Right lobe of liver (tissue), 6 donors: ENCODE measurements at regions not wholly inside any gene's neighbourhood (a gene's known extent, or its start where the extent isn't known, plus 50 kb on each side); places are given as distances from the start of the nearest gene placed in this dataset.

Experiments
- ATAC-seq, 4 donors: fragments of 200-7000 bp; cut with Tn5 transposase; one replicate each; pipeline ENCODE4 v1.9.1; 2020; ENCODE audit warnings: mild to moderate bottlenecking in 4 of 4, moderate library complexity in 4 of 4
- DNase-seq, 3 donors: peaks; one replicate each; pipeline ENCODE4 v3.0.0-alpha.2; 2020
- H3K27ac ChIP-seq, 3 donors: fragments of 200-600 bp; one replicate each; pipeline ENCODE4 v1.8.0; 2022
- H3K27me3 ChIP-seq, 2 donors: fragments of 200-600 bp; one replicate each; pipeline ENCODE4 v1.8.0; 2022
- H3K36me3 ChIP-seq, 4 donors: fragments of 200-600 bp; sonication (generic) in 1 of 4; one replicate each; pipeline versions ENCODE4 v1.5.1 to v1.8.0; 2017 to 2022; ENCODE audit warnings: control low read depth in 1 of 4
- H3K4me1 ChIP-seq, 4 donors: fragments of 200-600 bp; sonication (generic) in 1 of 4; one replicate each; pipeline versions ENCODE4 v1.5.1 to v1.8.0; 2017 to 2022; ENCODE audit warnings: control low read depth in 1 of 4
- H3K4me3 ChIP-seq, 3 donors: fragments of 200-600 bp; one replicate each; pipeline ENCODE4 v1.8.0; 2022
- H3K9me3 ChIP-seq, 4 donors: fragments of 200-600 bp; sonication (generic) in 1 of 4; one replicate each; pipeline versions ENCODE4 v1.5.1 to v1.8.0; 2017 to 2022; ENCODE audit warnings: control low read depth in 1 of 4
- CTCF ChIP-seq, 4 donors: fragments of 200-600 bp in 3 of 4; fragments of 450-650 bp in 1 of 4; IDR thresholded peaks; one replicate each; pipeline versions ENCODE4 v1.5.1 to v1.8.0; 2016 to 2022; ENCODE audit warnings: antibody characterized with exemption in 4 of 4, mild to moderate bottlenecking in 2 of 4
- POLR2A ChIP-seq: fragments of 450-650 bp; IDR thresholded peaks from one replicate; pipeline ENCODE4 v1.6.1; 2017; ENCODE audit warnings: antibody characterized with exemption, mild to moderate bottlenecking
- WGBS: methylation state at CpG from one replicate; pipeline ENCODE4 v1.1.6; 2018; ENCODE audit warnings: low coverage, low lambda C conversion rate; ENCODE audit not compliant: insufficient coverage; ENCODE audit errors: missing lambda C conversion rate; 5-methylcytosine and 5-hydroxymethylcytosine counted together
- intact Hi-C, 2 donors: fragments of 100-400 bp; cut with DNase I; formaldehyde crosslinking; loops; one replicate each; pipeline versions ENCODE4 v1.11.2 to v1.14.1; 2022
- donor health status: DM: no; HTN: yes; CAD: no.
- donor health status: DM: no; HTN: no; CAD: no.
- donor health status: DM: no; HTN: no; CAD: no.
- donor health status: DM: no; HTN: yes; CAD: no.
- donor health status: DM: no; HTN: yes; CAD: no.

- WGBS, result 0% methylated on average over 3 of the region's 3 CpGs
- ATAC-seq, result peak; percentile 61 to 73 (median 68)
- H3K4me1 ChIP-seq, result peaks cover 0 to 22% (median 11%) of the 10 kb centered on the region in 4 donors
- DNase-seq, result peak in 2 of 3 donors; percentile 42 to 68
- H3K9me3 ChIP-seq, result no peaks in the 10 kb centered on the region
- no peak overlapping the region for H3K4me3 ChIP-seq
- H3K36me3 ChIP-seq, result no peaks in the 10 kb centered on the region
- intact Hi-C loops, result no loop called here
- no peaks in the 10 kb centered on the region for H3K27me3 ChIP-seq
- TF ChIP-seq CTCF (IDR thresholded peaks at IDR 0.05), result no peak
- no peak for TF ChIP-seq POLR2A
- peak overlapping the region; percentile 69 to 81 (median 78) for H3K27ac ChIP-seq
Measured at GRCh38 chr2:105455488-105456003, 56.7 kb upstream of the FHL2 start.

GRCh38 chr2:105454801-105455485, 56.1 kb upstream of the FHL2 start:
- Histone ChIP-seq H3K27ac (peak overlapping the region; percentile 69 to 81 (median 78)), H3K4me1 (peaks cover 0 to 19% (median 9%) of the 10 kb centered on the region in 4 donors), H3K36me3 (no peaks in the 10 kb centered on the region), H3K4me3 (no peak overlapping the region), H3K9me3 (no peaks in the 10 kb centered on the region), H3K27me3 (no peaks in the 10 kb centered on the region)
- intact Hi-C loops, result no loop called here
- 35% methylated on average over 6 of the region's 6 CpGs for WGBS
- TF ChIP-seq POLR2A (no peak), CTCF (IDR thresholded peaks at IDR 0.05) (peak in 3 of 4 donors; percentile 8 to 32 (median 14))
- DNase-seq (peak in 2 of 3 donors; percentile 32 to 50), ATAC-seq (peak; percentile 82 to 91 (median 88))

- TF ChIP-seq POLR2A (no peak), CTCF (IDR thresholded peaks at IDR 0.05) (no peak)
- no peak overlapping the region for H3K27ac ChIP-seq
- 53% methylated on average over 4 of the region's 5 CpGs for WGBS
- no peaks in the 10 kb centered on the region for H3K27me3 ChIP-seq
- no peak for ATAC-seq
- no peak overlapping the region for H3K4me3 ChIP-seq
- H3K36me3 ChIP-seq, result no peaks in the 10 kb centered on the region
- no peak for DNase-seq
- no peaks in the 10 kb centered on the region for H3K9me3 ChIP-seq
- intact Hi-C loops, result no loop called here
- peaks cover 0 to 11% (median 6%) of the 10 kb centered on the region in 4 donors for H3K4me1 ChIP-seq
Measured at GRCh38 chr2:105451571-105452166, 52.8 kb upstream of the FHL2 start.

- no peaks in the 10 kb centered on the region for H3K36me3 ChIP-seq
- no peaks in the 10 kb centered on the region for H3K27me3 ChIP-seq
- DNase-seq, result no peak
- intact Hi-C loops, result no loop called here
- no peak overlapping the region for H3K4me3 ChIP-seq
- no peak for TF ChIP-seq CTCF (IDR thresholded peaks at IDR 0.05)
- no peak for TF ChIP-seq POLR2A
- no peak overlapping the region for H3K27ac ChIP-seq
- WGBS, result 51% methylated on average over 6 of the region's 6 CpGs
- no peak for ATAC-seq
- peaks cover 0 to 10% (median 2%) of the 10 kb centered on the region in 4 donors for H3K4me1 ChIP-seq
- H3K9me3 ChIP-seq, result no peaks in the 10 kb centered on the region
Measured at GRCh38 chr2:105450471-105450870, 51.6 kb upstream of the FHL2 start.
